HG03097 (cell line): ENCODE measurements at regions not wholly inside any gene's neighbourhood (a gene's known extent, or its start where the extent isn't known, plus 50 kb on each side); places are given as distances from the start of the nearest gene placed in this dataset.
A peak's percentile ranks its signal among the peaks of the same experiment; 100 is the strongest.

ENCODE experiments used
- ATAC-seq: cut with Tn5 transposase; IDR thresholded peaks from one replicate; pipeline ENCODE4 v1.9.1; 2021; ENCODE audit not compliant: unreplicated experiment, low FRiP score

DNA sequence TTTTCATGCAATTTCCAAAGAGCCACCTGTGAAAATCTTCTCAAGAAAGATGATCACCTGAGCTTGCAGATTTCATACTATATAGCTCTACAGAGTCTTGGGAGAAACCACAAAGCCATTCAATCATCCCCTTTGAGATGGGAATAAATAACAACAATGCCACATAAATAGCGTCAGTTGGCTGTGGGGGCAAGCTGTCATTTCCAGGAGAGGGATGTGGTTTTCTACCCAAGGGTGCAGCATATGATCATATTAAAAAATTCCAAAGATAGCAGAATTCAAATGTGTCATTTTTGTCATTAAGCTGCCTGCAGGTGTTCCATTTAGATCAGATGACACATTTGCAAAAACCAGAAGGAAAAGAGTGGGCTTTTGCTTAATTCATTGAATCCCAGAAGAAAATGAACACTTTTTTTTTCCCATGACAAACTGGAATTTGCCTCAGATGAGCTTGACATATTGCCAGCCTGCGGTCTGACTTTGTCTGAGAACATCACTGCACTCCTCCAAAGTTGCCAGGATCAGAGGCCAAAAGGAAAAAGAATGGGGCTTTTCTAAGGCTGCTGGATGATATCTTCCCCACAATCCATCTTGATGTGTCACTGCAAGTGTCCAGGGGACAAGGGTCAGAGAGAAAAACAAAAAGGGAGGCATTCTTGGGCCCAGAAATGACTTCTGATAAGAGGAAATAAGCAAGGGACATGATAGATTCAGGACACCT is 314.1 kb upstream of the USP25 start:
- ATAC-seq = no peak

DNA sequence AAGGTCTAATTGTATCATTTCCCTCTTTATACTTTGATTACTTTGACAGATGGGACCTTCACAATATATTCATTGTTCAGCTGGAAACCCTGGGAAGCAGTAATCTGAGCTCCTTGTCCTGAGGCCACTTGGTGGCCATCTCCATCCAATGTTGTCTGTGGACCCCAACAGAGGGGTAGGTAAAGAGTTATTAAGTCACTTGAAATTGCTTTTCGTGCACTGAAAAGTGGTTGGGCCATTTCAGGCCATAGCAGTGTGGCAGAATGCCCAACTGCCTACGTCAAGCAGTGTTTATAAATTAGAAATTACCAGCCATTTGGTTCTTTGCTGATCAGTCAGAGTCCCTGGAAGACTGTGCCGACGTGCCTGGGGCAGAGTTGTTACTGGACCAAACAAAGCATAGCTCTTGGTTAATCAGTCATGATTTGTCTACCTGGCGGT is 308.3 kb upstream of the USP25 start:
- ATAC-seq = no peak

DNA sequence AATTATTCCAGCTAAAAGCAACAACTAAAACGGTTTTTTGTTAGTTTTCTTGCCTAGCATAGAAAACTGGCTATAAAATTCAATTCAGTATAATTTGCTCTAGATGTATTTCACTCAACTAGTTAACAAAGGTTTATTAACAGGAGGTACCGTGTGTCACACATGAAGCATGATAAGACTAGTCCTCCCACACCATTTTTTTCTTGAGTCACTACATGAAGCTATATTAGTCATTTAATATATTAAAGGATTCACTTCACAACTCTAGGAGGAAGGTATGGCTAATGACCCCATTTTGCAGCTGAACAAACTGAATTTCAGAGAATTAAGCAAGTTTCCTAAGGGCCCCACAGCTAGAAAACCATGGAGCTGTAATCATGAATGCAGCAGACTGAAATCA is 307.8 kb upstream of the USP25 start:
- no peak for ATAC-seq

DNA sequence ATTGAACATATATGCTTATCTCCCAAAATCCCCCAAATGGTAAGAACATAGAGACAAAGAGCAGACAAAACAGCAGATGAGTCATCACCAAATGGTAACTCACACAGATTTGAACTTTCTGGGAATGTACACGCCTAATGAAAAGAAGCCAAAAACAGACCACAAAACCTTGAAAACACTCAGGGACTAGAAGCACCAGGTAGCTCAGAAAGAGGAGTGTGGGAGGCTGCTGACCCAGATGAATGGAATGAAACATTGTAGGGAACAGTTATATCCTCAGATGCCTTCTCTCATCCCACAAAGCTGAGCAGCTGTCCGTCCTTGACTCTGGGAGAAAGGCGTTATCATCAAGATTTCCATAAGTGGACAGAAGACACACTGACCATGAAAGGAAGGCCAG is 307.0 kb upstream of the USP25 start:
- no peak for ATAC-seq

DNA sequence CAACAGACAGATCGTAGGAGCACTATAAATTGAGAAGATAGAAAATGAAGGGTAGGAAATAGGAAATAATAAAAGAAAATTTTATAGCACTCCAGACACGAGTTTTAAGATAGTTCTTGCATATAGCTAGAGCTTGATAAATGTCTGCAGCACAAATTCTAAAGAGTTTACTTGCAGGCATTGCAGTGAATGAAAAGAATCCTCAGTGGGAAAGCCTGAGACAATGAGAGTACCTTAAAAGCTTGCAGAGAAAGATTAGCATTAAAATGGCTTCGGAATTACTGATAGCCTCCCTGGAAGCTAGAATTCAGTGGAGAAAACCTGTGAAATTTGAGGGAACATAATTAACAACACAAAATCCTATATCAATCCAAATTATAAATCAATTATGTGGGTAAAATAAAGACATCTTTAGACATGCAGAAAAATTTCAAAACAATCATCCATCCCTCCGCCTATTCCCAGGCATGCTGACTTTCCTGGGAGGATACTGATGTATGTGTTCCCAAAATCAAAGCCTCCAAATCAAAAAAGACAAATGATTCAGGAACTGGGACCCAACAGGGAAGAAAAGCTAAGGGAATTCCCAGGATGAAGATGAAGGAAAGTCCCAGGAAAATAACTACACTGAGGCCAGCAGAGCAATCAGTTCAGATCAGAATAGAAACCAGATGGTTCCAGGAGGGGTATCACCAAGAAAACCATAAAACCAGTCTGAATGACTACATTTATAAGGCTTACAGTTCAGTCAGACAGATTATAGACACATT is 305.9 kb upstream of the USP25 start:
- no peak for ATAC-seq

DNA sequence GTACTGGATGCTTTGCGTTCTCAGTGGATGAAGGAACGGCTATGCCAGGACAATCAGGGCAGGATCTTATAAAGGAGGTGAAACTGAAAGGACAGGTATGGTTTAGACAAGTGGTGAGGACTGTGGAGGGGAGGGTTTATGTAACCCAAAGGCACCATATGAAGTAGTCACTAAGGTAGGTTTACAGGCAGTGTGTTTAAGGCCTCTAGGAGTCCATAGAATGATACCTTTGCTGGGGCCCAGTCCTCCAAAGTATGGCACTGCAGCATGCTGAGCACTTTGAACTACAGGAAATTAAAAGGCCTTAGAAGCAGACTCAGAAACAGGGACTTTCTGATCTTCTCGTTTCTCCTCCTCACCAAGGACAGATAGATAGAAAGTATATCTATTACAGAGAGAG is 304.7 kb upstream of the USP25 start:
- no peak for ATAC-seq

DNA sequence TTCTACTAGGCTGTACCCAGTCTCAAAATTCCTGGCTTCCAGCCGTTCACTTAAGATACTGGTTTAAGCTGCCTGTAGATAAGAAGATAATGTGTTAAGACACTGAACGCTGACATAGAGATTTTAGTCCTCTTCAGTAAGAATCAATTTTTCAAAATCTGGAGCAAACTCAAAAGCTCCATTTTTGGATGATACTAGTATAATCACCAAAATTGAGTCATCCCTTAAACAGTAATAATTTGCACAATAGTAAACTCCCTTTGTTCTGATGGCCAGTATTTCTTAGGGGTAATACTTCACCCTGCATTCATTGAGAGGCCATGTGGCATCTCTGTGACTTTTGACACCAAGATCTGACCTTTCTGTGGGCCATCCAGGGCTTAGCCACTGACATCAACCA is 299.8 kb upstream of the USP25 start:
- ATAC-seq = no peak

DNA sequence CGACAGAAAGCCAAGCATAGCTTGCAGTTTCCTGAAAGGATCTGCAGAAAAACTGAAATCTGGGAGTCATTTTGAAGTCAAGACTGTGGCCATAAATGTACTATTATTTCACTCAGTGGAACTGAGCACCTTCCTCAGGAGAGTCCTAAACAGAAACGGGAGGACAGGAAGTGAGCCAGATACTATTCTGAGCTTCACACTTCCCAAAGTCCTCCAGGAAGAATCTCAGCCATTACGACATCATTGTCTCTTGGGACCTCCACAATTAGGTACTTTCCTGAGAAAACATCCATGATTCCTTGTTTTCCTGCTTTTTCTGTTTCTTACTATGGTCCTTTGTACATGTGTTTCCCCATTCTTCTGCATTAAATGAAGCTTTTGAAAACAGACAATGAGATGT is 299.2 kb upstream of the USP25 start:
- ATAC-seq = no peak

DNA sequence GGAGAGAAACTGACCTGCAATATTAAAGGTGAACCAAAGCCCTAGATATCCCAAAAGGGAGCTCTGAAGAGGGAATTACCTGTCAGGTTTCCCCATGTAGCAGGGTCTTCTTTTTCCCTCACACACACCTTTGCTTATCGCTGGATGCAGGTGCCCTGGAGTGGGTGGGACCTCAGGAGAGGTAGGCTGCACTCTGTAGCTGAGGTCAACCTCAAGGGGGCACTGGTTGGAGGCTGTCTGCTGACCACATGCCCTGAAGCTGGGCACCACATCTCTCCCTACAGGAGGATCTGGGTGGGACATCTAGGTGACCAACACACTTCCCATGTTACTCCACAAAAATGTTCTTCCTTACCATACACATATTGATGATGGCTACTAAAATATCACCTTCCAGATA is 298.7 kb upstream of the USP25 start:
- ATAC-seq = no peak

DNA sequence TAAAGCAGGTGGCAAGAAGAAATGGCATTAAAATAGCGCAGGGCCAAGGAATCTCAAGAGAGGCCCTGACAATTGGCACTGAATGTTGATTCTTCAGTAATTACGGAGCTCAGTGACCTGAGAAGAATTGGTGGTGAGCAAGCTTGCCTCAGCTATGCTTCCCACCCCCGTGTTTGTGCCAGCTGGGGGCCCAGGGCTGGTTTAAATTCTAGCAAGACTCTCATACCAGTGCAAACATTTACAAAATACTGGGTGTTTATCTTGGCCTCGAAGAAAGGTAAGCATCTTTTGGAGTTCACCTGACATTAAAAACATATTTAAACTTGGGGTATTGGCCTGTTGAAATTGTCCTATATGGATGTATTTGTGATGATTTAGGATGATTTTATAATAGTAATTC is 296.7 kb upstream of the USP25 start:
- no peak for ATAC-seq

DNA sequence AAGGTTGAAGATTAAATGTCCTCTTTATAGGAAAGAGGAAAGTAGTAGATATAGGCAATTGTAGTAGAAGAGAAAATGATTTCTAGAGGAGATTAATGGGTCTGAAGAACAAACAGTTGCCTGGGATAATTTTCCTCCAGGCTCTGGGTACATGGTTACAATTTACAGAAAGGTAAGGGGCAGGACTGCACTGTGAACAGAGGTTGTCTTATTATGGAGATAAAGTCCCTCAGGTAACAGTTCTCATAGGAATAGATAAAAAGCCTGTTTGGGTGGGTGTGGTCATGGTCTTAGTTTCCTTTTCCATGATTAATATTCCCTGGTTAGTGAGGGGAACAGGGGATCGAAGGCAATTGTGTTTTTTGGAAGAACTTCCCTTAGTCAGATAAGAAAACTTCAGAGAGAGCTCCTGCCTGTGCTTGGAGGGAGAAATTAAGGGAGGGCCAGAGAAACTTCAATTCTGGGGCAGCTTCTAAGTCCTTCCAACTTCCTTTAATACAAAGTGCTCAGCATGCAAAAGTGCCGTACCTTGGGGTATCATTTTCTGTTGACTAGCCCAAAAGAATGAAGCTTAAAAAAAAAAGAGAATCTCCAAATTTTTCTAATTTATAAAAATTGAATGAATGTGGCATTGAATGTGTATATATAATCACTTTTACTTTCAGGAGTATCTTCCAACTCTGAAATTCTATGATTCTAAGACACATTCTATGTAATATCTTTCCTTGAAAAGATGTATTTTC is 295.4 kb upstream of the USP25 start:
- no peak for ATAC-seq

DNA sequence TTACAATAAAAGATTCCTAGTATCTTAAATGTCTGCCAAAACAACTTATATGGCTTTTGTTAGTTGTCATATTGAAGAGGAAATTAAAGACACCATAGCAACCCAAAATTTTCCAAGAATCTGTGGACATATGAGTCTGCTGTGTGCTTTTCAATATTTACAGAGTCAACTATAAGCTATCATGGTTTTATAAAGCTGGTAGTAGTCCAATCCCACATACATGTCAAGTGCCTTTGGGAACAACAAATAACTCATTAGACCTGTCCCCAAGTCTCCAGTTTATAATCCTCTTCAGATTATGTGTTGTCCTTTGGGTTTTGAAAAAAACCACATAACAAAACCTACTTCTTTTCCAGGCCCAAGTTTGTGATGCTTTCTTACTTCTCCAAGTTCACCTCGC is 293.8 kb upstream of the USP25 start:
- ATAC-seq = no peak

DNA sequence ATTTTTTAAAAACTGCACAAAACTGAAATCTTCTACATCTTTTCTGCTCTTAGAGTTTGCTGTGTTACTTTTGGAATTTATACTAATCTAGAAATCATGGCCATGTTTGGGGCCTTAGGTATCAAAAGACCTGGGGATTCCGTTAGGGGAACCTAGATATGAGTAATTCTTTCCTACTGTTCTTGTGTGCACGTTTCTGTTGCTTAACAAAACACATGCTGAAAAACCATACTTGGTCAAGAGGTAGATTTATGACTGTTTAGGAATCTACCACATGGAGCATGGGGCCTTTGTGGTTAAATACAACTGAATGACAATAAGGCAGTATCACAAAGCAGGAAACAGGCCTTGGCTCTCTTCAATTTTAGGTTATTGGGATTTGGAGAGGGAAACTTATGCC is 291.9 kb upstream of the USP25 start:
- no peak for ATAC-seq

DNA sequence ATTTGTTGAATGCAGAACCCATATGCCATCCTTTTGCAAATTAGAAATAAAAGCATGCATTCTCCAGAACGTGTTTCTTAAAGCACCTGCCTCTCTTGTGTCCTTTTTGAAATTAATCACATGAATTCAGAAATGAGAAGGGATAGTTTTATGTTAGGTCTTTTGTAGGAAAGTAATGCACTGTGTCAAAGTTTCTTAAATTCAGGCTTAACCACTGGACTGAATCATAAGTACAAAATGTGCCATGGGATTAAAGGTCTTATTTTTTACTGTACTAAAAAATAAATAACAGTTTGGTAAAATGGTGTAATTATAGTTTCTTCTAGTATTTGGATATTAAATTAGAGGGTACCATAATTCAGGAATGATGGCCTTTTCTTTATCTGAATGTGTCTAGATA is 290.1 kb upstream of the USP25 start:
- ATAC-seq = no peak

DNA sequence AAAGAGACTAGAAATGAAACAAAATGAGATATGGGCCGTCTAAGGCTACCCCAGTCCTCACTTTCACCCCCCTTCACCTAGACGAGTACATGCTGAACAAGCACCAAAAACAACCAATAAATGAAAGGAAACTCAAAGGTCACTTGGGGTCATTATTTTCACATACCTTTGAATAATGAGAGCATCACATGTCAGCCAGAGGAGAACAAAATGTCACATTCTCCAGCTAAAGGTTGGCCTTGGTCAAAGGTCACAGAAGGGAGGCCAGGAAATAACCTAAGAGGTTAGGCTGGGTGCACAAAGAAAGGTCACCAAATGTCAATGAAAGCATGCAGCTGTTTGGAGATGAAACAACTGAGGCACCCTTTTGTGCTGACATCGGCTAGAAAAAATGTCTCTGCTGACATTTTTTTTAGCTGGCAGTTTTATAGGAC is 288.7 kb upstream of the USP25 start:
- ATAC-seq = no peak

DNA sequence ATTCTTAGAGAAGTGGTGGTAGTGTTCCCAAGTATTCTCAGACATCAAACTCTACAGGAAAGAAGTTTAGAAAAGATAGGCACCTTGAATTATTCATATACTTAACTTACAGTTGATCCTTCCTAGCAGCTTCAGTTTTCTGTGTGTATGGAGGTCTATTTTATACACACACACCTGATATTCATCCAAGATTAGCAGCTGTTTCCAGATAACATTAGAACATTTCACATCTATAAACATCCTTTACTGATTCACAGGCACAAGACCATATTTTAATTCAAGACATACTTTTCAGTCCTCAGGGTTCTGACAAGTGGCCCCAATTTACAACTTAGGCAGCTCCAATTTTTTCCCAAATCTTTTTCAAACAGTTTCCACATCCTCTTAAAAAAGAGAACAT is 287.8 kb upstream of the USP25 start:
- no peak for ATAC-seq

DNA sequence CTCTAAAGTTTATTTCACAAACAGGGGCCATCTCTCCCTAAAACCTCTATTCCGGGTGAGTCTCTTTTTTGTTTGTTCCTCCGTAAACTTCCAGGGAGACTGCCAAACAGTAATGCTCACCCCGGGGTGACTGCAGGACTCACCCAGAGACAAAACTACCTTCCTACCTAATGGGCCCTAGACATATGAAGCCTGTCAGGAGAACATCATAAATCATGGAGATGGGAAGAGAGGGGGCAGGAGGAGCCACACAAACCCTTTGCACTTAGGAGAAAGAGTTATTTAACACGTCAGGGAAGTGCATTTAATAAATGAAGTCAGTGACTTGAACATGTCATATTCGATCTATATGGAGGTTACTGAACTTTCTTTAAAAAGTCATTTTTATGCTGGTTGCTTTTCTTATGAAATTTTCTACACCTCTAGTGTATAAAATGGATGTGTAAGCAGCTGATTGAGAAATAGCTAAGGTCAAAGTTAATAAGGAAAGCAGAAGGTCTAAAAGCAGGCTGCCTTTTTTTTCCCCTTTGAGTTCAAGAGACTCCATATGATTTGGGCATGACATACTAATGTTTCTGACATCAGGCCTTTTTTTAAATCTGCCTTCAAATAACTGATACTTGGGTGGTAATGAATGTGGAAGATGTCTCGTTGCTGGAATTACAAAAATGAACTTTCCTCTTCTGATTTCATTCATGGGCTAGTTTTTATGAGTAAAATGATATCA is 286.9 kb upstream of the USP25 start:
- ATAC-seq = no peak

DNA sequence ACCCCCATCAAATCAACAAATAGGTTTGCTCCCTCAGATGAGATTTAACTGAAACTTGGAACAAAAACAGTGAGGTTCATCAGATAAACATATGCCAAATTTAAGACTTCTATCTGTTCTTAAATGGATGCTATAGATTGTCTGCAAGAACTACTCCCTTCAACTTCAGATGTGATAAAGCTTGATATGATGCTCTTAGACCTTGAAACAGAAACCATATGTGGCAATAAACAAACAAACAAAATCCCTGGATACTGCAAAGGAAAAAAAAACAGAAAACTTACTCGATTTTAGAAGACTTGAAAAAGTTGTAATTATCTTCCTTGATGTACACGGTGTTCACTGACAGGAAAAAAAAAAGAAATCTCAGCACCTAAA is 286.1 kb upstream of the USP25 start:
- ATAC-seq = no peak

DNA sequence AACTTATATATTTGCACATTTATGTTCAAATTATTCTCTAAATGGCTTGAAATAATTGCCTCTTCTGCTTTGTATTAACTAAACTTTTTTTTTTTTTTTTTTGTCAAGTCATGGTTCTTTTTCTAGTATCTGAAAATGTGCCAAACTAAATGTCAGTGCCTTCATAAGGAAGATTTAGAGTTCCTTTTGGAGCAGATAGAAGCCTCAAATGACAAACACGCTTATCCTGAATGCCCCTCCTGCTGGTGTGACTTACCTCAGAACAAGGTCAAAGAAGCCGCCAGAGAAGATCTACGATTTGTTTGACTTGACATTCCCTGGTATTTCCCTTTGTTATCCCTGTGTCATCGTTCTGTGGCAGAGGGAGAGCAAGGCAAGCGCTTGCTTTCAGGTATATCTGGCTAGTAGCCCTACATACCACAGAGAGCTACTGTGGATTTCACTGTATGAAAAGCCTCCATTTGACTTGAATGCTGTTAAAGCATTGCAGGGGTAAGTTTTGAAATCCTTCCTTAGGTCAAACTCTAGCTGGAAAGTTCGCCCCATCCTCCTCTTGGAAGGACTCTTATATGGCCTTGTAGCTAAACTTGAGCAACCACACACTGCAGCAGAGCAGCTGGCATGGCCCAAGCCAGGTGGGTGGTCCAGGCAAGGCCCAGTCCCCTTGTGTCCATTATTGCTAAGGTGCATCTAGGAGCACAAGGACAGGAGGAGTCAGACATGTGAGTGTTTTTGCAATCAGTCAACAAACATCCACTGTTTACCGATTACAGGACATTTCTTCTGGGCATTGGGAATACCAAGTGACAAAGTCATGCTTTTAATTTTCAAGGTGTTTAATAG is 285.4 kb upstream of the USP25 start:
- no peak for ATAC-seq

DNA sequence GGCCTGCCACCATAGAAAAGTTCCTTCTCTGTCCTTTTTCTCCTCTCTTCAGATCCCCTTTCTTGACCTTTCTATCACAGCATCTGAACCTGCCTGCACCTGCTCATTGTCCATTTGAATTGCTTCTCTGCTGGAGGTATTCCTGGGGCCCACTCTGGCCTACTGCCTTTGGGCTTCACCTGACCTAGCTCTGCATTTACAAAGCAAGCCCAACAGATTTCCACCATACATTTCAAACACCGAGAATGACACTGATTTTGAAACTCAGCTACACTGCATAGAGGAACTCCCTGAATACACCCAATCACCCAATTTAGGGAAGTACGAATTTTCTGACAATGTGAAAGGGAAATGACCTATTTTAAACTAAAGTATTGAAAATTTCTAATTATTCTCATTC is 284.5 kb upstream of the USP25 start:
- ATAC-seq = peak; percentile 51
